ENCODE measurements at regions not wholly inside any gene's neighbourhood (a gene's known extent, or its start where the extent isn't known, plus 50 kb on each side); places are given as distances from the start of the nearest gene placed in this dataset.

DNA sequence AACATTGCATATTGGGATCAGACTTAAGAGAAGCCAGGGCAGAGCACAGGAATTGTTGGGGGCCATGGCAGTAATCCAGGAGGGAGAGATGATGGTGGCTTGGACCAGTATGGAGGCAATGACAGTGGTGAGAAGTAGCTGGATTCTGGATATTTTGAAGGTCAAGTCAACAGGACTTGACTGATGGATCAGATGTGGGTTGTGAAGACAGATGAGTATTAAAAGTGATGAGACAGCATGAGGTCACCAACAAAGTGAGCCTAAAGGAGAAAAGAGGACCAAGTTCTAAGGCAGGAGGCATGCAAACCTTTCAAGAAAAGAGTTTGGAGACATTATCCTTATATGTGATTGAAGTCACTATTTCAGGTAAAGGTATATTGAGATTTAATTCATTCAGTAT lies 56.6 kb upstream of the TIPARP start:
- Histone ChIP-seq H3K79me2 (ENCODE audit: low read length) (no peaks in the 10 kb centered on the region), H4K20me1 (ENCODE audit: insufficient read depth, low read length) (no peaks in the 10 kb centered on the region), H3K36me3 (replicated peaks; ENCODE audit: insufficient read depth, low read length) (no peaks in the 10 kb centered on the region), H3K4me3 (ENCODE audit: low read length) (no peak overlapping the region), H3K4me1 (ENCODE audit: low read length) (no peaks in the 10 kb centered on the region), H3F3A (ENCODE audit: insufficient read depth, low read length) (no peaks in the 10 kb centered on the region), H3K27me3 (replicated peaks; ENCODE audit: insufficient read depth, low read length) (no peaks in the 10 kb centered on the region), H3K4me2 (ENCODE audit: low read depth, low read length) (no peak overlapping the region), H3K9me2 (replicated peaks; ENCODE audit: insufficient read depth, low read length) (no peaks in the 10 kb centered on the region), H3K9me3 (replicated peaks; ENCODE audit: insufficient read depth, low read length) (no peaks in the 10 kb centered on the region), H3K9ac (ENCODE audit: low read length) (no peak overlapping the region), H2AFZ (ENCODE audit: low read length) (no peak overlapping the region), H3K27ac (ENCODE audit: low read length) (no peak overlapping the region)
- no peak for DNase-seq
- no peak for TF ChIP-seq EZH2 (optimal IDR thresholded peaks at IDR 0.05; ENCODE audit: low read depth, low read length)
- TF ChIP-seq, protein P1, sequence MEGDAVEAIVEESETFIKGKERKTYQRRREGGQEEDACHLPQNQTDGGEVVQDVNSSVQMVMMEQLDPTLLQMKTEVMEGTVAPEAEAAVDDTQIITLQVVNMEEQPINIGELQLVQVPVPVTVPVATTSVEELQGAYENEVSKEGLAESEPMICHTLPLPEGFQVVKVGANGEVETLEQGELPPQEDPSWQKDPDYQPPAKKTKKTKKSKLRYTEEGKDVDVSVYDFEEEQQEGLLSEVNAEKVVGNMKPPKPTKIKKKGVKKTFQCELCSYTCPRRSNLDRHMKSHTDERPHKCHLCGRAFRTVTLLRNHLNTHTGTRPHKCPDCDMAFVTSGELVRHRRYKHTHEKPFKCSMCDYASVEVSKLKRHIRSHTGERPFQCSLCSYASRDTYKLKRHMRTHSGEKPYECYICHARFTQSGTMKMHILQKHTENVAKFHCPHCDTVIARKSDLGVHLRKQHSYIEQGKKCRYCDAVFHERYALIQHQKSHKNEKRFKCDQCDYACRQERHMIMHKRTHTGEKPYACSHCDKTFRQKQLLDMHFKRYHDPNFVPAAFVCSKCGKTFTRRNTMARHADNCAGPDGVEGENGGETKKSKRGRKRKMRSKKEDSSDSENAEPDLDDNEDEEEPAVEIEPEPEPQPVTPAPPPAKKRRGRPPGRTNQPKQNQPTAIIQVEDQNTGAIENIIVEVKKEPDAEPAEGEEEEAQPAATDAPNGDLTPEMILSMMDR (IDR thresholded peaks at IDR 0.05; ENCODE audit: low read length), result no peak
- TF ChIP-seq EZH2phosphoT487 (IDR thresholded peaks at IDR 0.05; ENCODE audit: low read length), result no peak

DNA sequence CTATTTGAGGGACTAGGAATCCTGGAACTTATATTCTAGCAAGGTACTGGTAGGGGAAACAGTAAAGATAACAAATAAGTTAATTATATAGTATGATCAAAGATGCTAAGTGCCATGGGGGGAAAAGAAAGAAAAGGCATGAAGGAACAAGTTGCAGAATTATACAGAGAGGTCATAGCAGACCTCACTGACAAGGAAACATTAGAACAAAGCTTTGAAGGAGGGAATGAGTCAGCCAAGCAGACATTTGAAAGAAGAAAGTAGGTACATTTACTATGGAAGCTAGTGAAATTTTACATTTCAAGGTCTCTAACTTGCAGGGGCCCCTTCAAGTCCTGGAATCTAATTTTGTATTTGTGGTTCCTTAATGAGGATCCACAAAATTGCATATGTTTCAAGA lies 57.2 kb upstream of the TIPARP start:
- Histone ChIP-seq H3F3A (ENCODE audit: insufficient read depth, low read length) (no peaks in the 10 kb centered on the region), H4K20me1 (ENCODE audit: insufficient read depth, low read length) (no peaks in the 10 kb centered on the region), H3K4me1 (ENCODE audit: low read length) (no peaks in the 10 kb centered on the region), H3K9me3 (replicated peaks; ENCODE audit: insufficient read depth, low read length) (no peaks in the 10 kb centered on the region), H3K27ac (ENCODE audit: low read length) (no peak overlapping the region), H3K79me2 (ENCODE audit: low read length) (no peaks in the 10 kb centered on the region), H3K36me3 (replicated peaks; ENCODE audit: insufficient read depth, low read length) (no peaks in the 10 kb centered on the region), H3K27me3 (replicated peaks; ENCODE audit: insufficient read depth, low read length) (no peaks in the 10 kb centered on the region), H2AFZ (ENCODE audit: low read length) (no peak overlapping the region), H3K4me3 (ENCODE audit: low read length) (no peak overlapping the region), H3K4me2 (ENCODE audit: low read depth, low read length) (no peak overlapping the region), H3K9ac (ENCODE audit: low read length) (no peak overlapping the region), H3K9me2 (replicated peaks; ENCODE audit: insufficient read depth, low read length) (no peaks in the 10 kb centered on the region)
- TF ChIP-seq, protein P1 (IDR thresholded peaks at IDR 0.05; ENCODE audit: low read length), result no peak
- TF ChIP-seq EZH2phosphoT487 (IDR thresholded peaks at IDR 0.05; ENCODE audit: low read length) (no peak), EZH2 (optimal IDR thresholded peaks at IDR 0.05; ENCODE audit: low read depth, low read length) (no peak)
- DNase-seq, result no peak

- Histone ChIP-seq H3K4me3 (ENCODE audit: low read length) (no peak overlapping the region), H2AFZ (ENCODE audit: low read length) (no peak overlapping the region), H3K9me2 (replicated peaks; ENCODE audit: insufficient read depth, low read length) (no peaks in the 10 kb centered on the region), H3K9ac (ENCODE audit: low read length) (no peak overlapping the region), H3K9me3 (replicated peaks; ENCODE audit: insufficient read depth, low read length) (no peaks in the 10 kb centered on the region), H3K27me3 (replicated peaks; ENCODE audit: insufficient read depth, low read length) (no peaks in the 10 kb centered on the region), H3K36me3 (replicated peaks; ENCODE audit: insufficient read depth, low read length) (no peaks in the 10 kb centered on the region), H3K27ac (ENCODE audit: low read length) (no peak overlapping the region), H3K79me2 (ENCODE audit: low read length) (no peaks in the 10 kb centered on the region), H3K4me2 (ENCODE audit: low read depth, low read length) (no peak overlapping the region), H4K20me1 (ENCODE audit: insufficient read depth, low read length) (no peaks in the 10 kb centered on the region), H3F3A (ENCODE audit: insufficient read depth, low read length) (no peaks in the 10 kb centered on the region), H3K4me1 (ENCODE audit: low read length) (no peaks in the 10 kb centered on the region)
- DNase-seq, result no peak
- TF ChIP-seq EZH2 (optimal IDR thresholded peaks at IDR 0.05; ENCODE audit: low read depth, low read length) (no peak), EZH2phosphoT487 (IDR thresholded peaks at IDR 0.05; ENCODE audit: low read length) (no peak)
- TF ChIP-seq, protein P1 (IDR thresholded peaks at IDR 0.05; ENCODE audit: low read length), result no peak
Measured at GRCh38 chr3:156615592-156616173, 58.7 kb upstream of the TIPARP start.

All from MM.1S (cell line).